Aorta (tissue), 5 donors: ENCODE measurements at regions not wholly inside any gene's neighbourhood (a gene's known extent, or its start where the extent isn't known, plus 50 kb on each side); places are given as distances from the start of the nearest gene placed in this dataset.

Experiments
- ATAC-seq: fragments of 200-7000 bp; cut with Tn5 transposase; one replicate; pipeline ENCODE4 v1.9.1; 2022; ENCODE audit warnings: moderate library complexity; ENCODE audit not compliant: low FRiP score
- DNase-seq, 2 donors: peaks; one replicate each; pipeline ENCODE4 v3.0.0-alpha.2; 2020
- H3K27ac ChIP-seq, 2 donors: one replicate each; pipeline ENCODE4 v1.5.1; 2013; ENCODE audit warnings: low read length in 2 of 2, mild to moderate bottlenecking in 2 of 2, moderate library complexity in 2 of 2, control low read depth in 1 of 2, inconsistent platforms in 1 of 2, low read depth in 1 of 2
- H3K27me3 ChIP-seq, 2 donors: one replicate each; pipeline ENCODE4 v1.6.1; 2013; ENCODE audit warnings: control low read depth in 1 of 2, low read length in 1 of 2, mild to moderate bottlenecking in 1 of 2, moderate library complexity in 1 of 2; ENCODE audit not compliant: insufficient read depth in 2 of 2, control insufficient read depth in 1 of 2
- H3K36me3 ChIP-seq, 2 donors: one replicate each; pipeline ENCODE4 v1.6.1; 2013; ENCODE audit warnings: control low read depth in 1 of 2, low read length in 1 of 2, mild to moderate bottlenecking in 1 of 2; ENCODE audit not compliant: insufficient read depth in 2 of 2, control insufficient read depth in 1 of 2
- H3K4me1 ChIP-seq, 2 donors: one replicate each; pipeline ENCODE4 v1.6.1; 2013; ENCODE audit warnings: low read length in 2 of 2, control low read depth in 1 of 2, mild to moderate bottlenecking in 1 of 2, moderate library complexity in 1 of 2; ENCODE audit not compliant: insufficient read depth in 2 of 2, control insufficient read depth in 1 of 2
- H3K4me3 ChIP-seq, 2 donors: one replicate each; pipeline ENCODE4 v1.5.1; 2013; ENCODE audit warnings: low read length in 2 of 2, control low read depth in 1 of 2, mild to moderate bottlenecking in 1 of 2
- H3K9me3 ChIP-seq: one replicate; pipeline ENCODE4 v1.6.1; 2013; ENCODE audit warnings: mild to moderate bottlenecking, low read length; ENCODE audit not compliant: control insufficient read depth
- WGBS, 2 donors: extraction: QIAGEN DNeasy Blood & Tissue Kit; methylation state at CpG; one replicate each; pipeline ENCODE4 v1.1.7; 2013; 5-methylcytosine and 5-hydroxymethylcytosine counted together
- intact Hi-C, 2 donors: fragments of 100-400 bp; cut with DNase I; formaldehyde crosslinking; loops; one replicate each; pipeline versions ENCODE4 v1.14.2 to v1.15.0; 2022
- donor health status: healthy with polysubstance abuse.
- donor health status: Bipolar disorder and iron deficiency.
- donor health status: DM: no; HTN: no; CAD: no.
- donor health status: DM: no; HTN: no; CAD: no.
- donor health status: DM: yes; HTN: yes; CAD: no.

- intact Hi-C loops: no loop called here
- Histone ChIP-seq H3K4me3 (no peak overlapping the region), H3K27me3 (no peaks in the 10 kb centered on the region), H3K27ac (no peak overlapping the region), H3K4me1 (no peaks in the 10 kb centered on the region), H3K9me3 (no peaks in the 10 kb centered on the region), H3K36me3 (no peaks in the 10 kb centered on the region)
- DNase-seq: no peak
- ATAC-seq: no peak
- 10 to 16% methylated on average over 1 of the region's 1 CpG for WGBS, 2 donors
Measured at GRCh38 chr9:118463419-118463818, 759.2 kb downstream of the TLR4 start.

- Histone ChIP-seq H3K4me3 (no peak overlapping the region), H3K27ac (no peak overlapping the region), H3K27me3 (no peaks in the 10 kb centered on the region), H3K9me3 (no peaks in the 10 kb centered on the region), H3K4me1 (no peaks in the 10 kb centered on the region), H3K36me3 (no peaks in the 10 kb centered on the region)
- ATAC-seq: no peak
- WGBS, 2 donors: 65 to 67% methylated on average over 1 of the region's 1 CpG
- DNase-seq: no peak
- intact Hi-C loops: no loop called here
Measured at GRCh38 chr9:118473521-118473920, 769.3 kb downstream of the TLR4 start.

- Histone ChIP-seq H3K27me3 (no peaks in the 10 kb centered on the region), H3K36me3 (no peaks in the 10 kb centered on the region), H3K4me1 (no peaks in the 10 kb centered on the region), H3K9me3 (no peaks in the 10 kb centered on the region), H3K4me3 (no peak overlapping the region), H3K27ac (no peak overlapping the region)
- no peak for DNase-seq
- WGBS, 2 donors: 51 to 91% methylated on average over 1 of the region's 1 CpG
- ATAC-seq: no peak
- intact Hi-C loops: no loop called here
Measured at GRCh38 chr9:118478752-118479151, 774.5 kb downstream of the TLR4 start.

- intact Hi-C loops: no loop called here
- WGBS, 2 donors: 84 to 100% methylated on average over 1 of the region's 1 CpG
- Histone ChIP-seq H3K27me3 (no peaks in the 10 kb centered on the region), H3K27ac (no peak overlapping the region), H3K36me3 (no peaks in the 10 kb centered on the region), H3K4me3 (no peak overlapping the region), H3K4me1 (no peaks in the 10 kb centered on the region), H3K9me3 (no peaks in the 10 kb centered on the region)
- DNase-seq (no peak), ATAC-seq (no peak)
Measured at GRCh38 chr9:118482306-118482705, 778.1 kb downstream of the TLR4 start.

- Histone ChIP-seq H3K27me3 (no peaks in the 10 kb centered on the region), H3K9me3 (no peaks in the 10 kb centered on the region), H3K4me1 (no peaks in the 10 kb centered on the region), H3K36me3 (no peaks in the 10 kb centered on the region), H3K27ac (no peak overlapping the region), H3K4me3 (no peak overlapping the region)
- 61 to 65% methylated on average over 2 of the region's 2 CpGs for WGBS, 2 donors
- intact Hi-C loops: no loop called here
- ATAC-seq: no peak
- DNase-seq: no peak
Measured at GRCh38 chr9:118483677-118484076, 779.5 kb downstream of the TLR4 start.

GRCh38 chr9:118503236-118503635 lies 799.0 kb downstream of the TLR4 start:
- Histone ChIP-seq H3K27me3 (no peaks in the 10 kb centered on the region), H3K4me1 (no peaks in the 10 kb centered on the region), H3K27ac (no peak overlapping the region), H3K9me3 (peaks cover 2% of the 10 kb centered on the region), H3K4me3 (no peak overlapping the region), H3K36me3 (no peaks in the 10 kb centered on the region)
- ATAC-seq (no peak), DNase-seq (no peak)
- intact Hi-C loops: no loop called here
- 63 to 71% methylated on average over 1 of the region's 1 CpG for WGBS, 2 donors

- H3K27me3 ChIP-seq: no peaks in the 10 kb centered on the region
- H3K27ac ChIP-seq: no peak overlapping the region
- 86 to 91% methylated on average over 4 of the region's 4 CpGs for WGBS, 2 donors
- DNase-seq (no peak), ATAC-seq (no peak)
- no peak overlapping the region for H3K4me3 ChIP-seq
- intact Hi-C loops: no loop called here
- H3K36me3 ChIP-seq: no peaks in the 10 kb centered on the region
- H3K9me3 ChIP-seq: peaks cover 1% of the 10 kb centered on the region
- no peaks in the 10 kb centered on the region for H3K4me1 ChIP-seq
Measured at GRCh38 chr9:118510711-118511110, 806.5 kb downstream of the TLR4 start.

GRCh38 chr9:118515947-118516346 lies 811.7 kb downstream of the TLR4 start:
- Histone ChIP-seq H3K9me3 (peaks cover 1% of the 10 kb centered on the region), H3K4me3 (no peak overlapping the region), H3K27me3 (no peaks in the 10 kb centered on the region), H3K4me1 (no peaks in the 10 kb centered on the region), H3K27ac (no peak overlapping the region), H3K36me3 (no peaks in the 10 kb centered on the region)
- no peak for DNase-seq
- WGBS, 2 donors: 76 to 84% methylated on average over 5 of the region's 5 CpGs
- ATAC-seq: no peak
- intact Hi-C loops: no loop called here

- no peak for ATAC-seq
- intact Hi-C loops: loop anchor here (5.0 to 10.0 kb wide), 3 partner anchors 306 to 764 kb away; no protein-coding TSS in a partner anchor
- Histone ChIP-seq H3K4me3 (no peak overlapping the region), H3K9me3 (no peaks in the 10 kb centered on the region), H3K36me3 (no peaks in the 10 kb centered on the region), H3K27ac (no peak overlapping the region), H3K27me3 (no peaks in the 10 kb centered on the region), H3K4me1 (no peaks in the 10 kb centered on the region)
- 56 to 61% methylated on average over 3 of the region's 3 CpGs for WGBS, 2 donors
- no peak for DNase-seq
Measured at GRCh38 chr9:118521261-118521660, 817.1 kb downstream of the TLR4 start.
